RPMI7951 (cell line): ENCODE measurements at regions not wholly inside any gene's neighbourhood (a gene's known extent, or its start where the extent isn't known, plus 50 kb on each side); places are given as distances from the start of the nearest gene placed in this dataset.

Source experiments
- DNase-seq: peaks from one replicate; pipeline ENCODE4 v3.0.0-alpha.2; 2012; ENCODE audit warnings: low read depth

- DNase-seq, result no peak
Observed at GRCh38 chr18:42137693-42138375, 182.8 kb downstream of the PIK3C3 start.

- DNase-seq, result peak; percentile 7
Observed at GRCh38 chr18:42141439-42141838, 186.4 kb downstream of the PIK3C3 start.

- no peak for DNase-seq
Observed at GRCh38 chr18:42155024-42155423, 200.0 kb downstream of the PIK3C3 start.

GRCh38 chr18:42156281-42156680 lies 201.2 kb downstream of the PIK3C3 start:
- DNase-seq, result no peak

- DNase-seq, result no peak
Observed at GRCh38 chr18:42157420-42157819, 202.4 kb downstream of the PIK3C3 start.

GRCh38 chr18:42157878-42158277 lies 202.8 kb downstream of the PIK3C3 start:
- DNase-seq, result no peak

- no peak for DNase-seq
Observed at GRCh38 chr18:42159146-42159545, 204.1 kb downstream of the PIK3C3 start.

- no peak for DNase-seq
Observed at GRCh38 chr18:42163321-42163720, 208.3 kb downstream of the PIK3C3 start.

GRCh38 chr18:42164556-42164955 lies 209.5 kb downstream of the PIK3C3 start:
- peak; percentile 17 for DNase-seq

GRCh38 chr18:42165922-42166513 lies 211.0 kb downstream of the PIK3C3 start:
- DNase-seq, result no peak

- no peak for DNase-seq
Observed at GRCh38 chr18:42168487-42168886, 213.5 kb downstream of the PIK3C3 start.

GRCh38 chr18:42168907-42169306 lies 213.9 kb downstream of the PIK3C3 start:
- DNase-seq, result no peak

- DNase-seq, result no peak
Observed at GRCh38 chr18:42174909-42175308, 219.9 kb downstream of the PIK3C3 start.

- DNase-seq, result no peak
Observed at GRCh38 chr18:42176599-42176998, 221.6 kb downstream of the PIK3C3 start.

GRCh38 chr18:42177390-42177789 lies 222.4 kb downstream of the PIK3C3 start:
- no peak for DNase-seq

- no peak for DNase-seq
Observed at GRCh38 chr18:42178376-42179080, 223.5 kb downstream of the PIK3C3 start.

- no peak for DNase-seq
Observed at GRCh38 chr18:42179542-42180121, 224.6 kb downstream of the PIK3C3 start.

- DNase-seq, result no peak
Observed at GRCh38 chr18:42181474-42181873, 226.4 kb downstream of the PIK3C3 start.

GRCh38 chr18:42182728-42183700 lies 228.0 kb downstream of the PIK3C3 start:
- peak; percentile 83 for DNase-seq

- peak; percentile 94 for DNase-seq
Observed at GRCh38 chr18:42183746-42184145, 228.7 kb downstream of the PIK3C3 start.

GRCh38 chr18:42184685-42185477 lies 229.8 kb downstream of the PIK3C3 start:
- no peak for DNase-seq
